WTC11 (cell line): ENCODE measurements at regions not wholly inside any gene's neighbourhood (a gene's known extent, or its start where the extent isn't known, plus 50 kb on each side); places are given as distances from the start of the nearest gene placed in this dataset.

Source experiments
- CTCF ChIP-seq: fragments of 200-600 bp; IDR thresholded peaks from 2 replicates; pipeline ENCODE4 v1.8.0; 2022; ENCODE audit warnings: antibody characterized with exemption
- ESRRA ChIP-seq: sonication (generic); formaldehyde crosslinking; IDR thresholded peaks from 2 replicates; pipeline ENCODE4 v1.8.1; 2022; ENCODE audit warnings: mild to moderate bottlenecking, missing genetic modification reagents, borderline replicate concordance
- FOXK1 ChIP-seq: sonication (generic); formaldehyde crosslinking; IDR thresholded peaks from 2 replicates; pipeline ENCODE4 v1.8.0; 2022; ENCODE audit warnings: mild to moderate bottlenecking, moderate library complexity, missing genetic modification reagents
- SMAD3 ChIP-seq: sonication (generic); formaldehyde crosslinking; IDR thresholded peaks from 2 replicates; pipeline ENCODE4 v1.8.0; 2022; ENCODE audit warnings: missing genetic modification reagents, mild to moderate bottlenecking, borderline replicate concordance
- ZNF396 ChIP-seq: fragments of 250-450 bp; sonication (Bioruptor Pico); IDR thresholded peaks from 2 replicates; pipeline ENCODE4 v1.8.0; 2021; ENCODE audit warnings: mild to moderate bottlenecking, moderate library complexity, borderline replicate concordance
- ZNF416 ChIP-seq: fragments of 250-450 bp; sonication (Bioruptor Pico); IDR thresholded peaks from 2 replicates; pipeline ENCODE4 v1.9.0; 2021; ENCODE audit warnings: mild to moderate bottlenecking, inconsistent platforms
- ZNF423 ChIP-seq: fragments of 250-450 bp; sonication (Bioruptor Pico); IDR thresholded peaks from 2 replicates; pipeline ENCODE4 v2.1.2; 2022; ENCODE audit warnings: mild to moderate bottlenecking, moderate library complexity
- TF ChIP-seq, protein P1 (sequence below): fragments of 250-450 bp; sonication (Bioruptor Pico); IDR thresholded peaks from 2 replicates; pipeline ENCODE4 v2.1.2; 2022; ENCODE audit warnings: mild to moderate bottlenecking, moderate library complexity
- TF ChIP-seq, protein P2 (sequence below): fragments of 250-450 bp; sonication (Bioruptor Pico); IDR thresholded peaks from 2 replicates; pipeline ENCODE4 v1.8.0; 2021; ENCODE audit warnings: mild to moderate bottlenecking

- no peak for TF ChIP-seq ZNF423 (CRISPR knock-in tag)
- TF ChIP-seq ZNF416 (CRISPR knock-in tag) = no peak
- TF ChIP-seq ESRRA (CRISPR knock-in tag) = no peak
- no peak for TF ChIP-seq CTCF
- TF ChIP-seq, protein P1, sequence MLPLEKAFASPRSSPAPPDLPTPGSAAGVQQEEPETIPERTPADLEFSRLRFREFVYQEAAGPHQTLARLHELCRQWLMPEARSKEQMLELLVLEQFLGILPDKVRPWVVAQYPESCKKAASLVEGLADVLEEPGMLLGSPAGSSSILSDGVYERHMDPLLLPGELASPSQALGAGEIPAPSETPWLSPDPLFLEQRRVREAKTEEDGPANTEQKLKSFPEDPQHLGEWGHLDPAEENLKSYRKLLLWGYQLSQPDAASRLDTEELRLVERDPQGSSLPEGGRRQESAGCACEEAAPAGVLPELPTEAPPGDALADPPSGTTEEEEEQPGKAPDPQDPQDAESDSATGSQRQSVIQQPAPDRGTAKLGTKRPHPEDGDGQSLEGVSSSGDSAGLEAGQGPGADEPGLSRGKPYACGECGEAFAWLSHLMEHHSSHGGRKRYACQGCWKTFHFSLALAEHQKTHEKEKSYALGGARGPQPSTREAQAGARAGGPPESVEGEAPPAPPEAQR = no peak
- TF ChIP-seq, protein P2, sequence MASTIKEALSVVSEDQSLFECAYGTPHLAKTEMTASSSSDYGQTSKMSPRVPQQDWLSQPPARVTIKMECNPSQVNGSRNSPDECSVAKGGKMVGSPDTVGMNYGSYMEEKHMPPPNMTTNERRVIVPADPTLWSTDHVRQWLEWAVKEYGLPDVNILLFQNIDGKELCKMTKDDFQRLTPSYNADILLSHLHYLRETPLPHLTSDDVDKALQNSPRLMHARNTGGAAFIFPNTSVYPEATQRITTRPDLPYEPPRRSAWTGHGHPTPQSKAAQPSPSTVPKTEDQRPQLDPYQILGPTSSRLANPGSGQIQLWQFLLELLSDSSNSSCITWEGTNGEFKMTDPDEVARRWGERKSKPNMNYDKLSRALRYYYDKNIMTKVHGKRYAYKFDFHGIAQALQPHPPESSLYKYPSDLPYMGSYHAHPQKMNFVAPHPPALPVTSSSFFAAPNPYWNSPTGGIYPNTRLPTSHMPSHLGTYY (CRISPR knock-in tag) = no peak
- TF ChIP-seq SMAD3 (CRISPR knock-in tag) = no peak
- no peak for TF ChIP-seq FOXK1 (CRISPR knock-in tag)
- TF ChIP-seq ZNF396 (CRISPR knock-in tag) = no peak
These were observed 796.3 kb downstream of the LRRIQ3 start for GRCh38 chr1:73401666-73402065.
